ENCODE measurements at regions not wholly inside any gene's neighbourhood (a gene's known extent, or its start where the extent isn't known, plus 50 kb on each side); places are given as distances from the start of the nearest gene placed in this dataset.

DNA sequence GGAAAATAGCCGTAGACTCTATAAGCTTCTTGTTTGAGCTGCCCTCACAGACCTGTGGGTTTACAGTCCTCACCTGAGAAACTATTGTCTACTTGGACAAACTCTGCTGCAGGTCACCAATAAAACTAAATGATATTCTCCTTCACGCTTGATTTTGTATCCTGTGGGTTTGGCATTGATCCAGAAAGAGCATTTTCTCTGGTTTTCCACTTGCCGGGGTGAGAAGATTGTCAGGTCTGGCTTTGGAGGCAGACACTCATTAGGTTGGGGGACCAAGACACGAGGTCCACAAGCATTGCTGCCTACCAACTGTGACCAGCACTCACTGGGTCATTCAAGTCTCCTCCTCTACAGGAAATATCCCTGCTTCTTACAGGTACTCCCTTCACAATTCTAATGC, 68.5 kb downstream of the CDC14C start:
- no peak for TF ChIP-seq POLR2A (IDR thresholded peaks at IDR 0.05)
- no peak for TF ChIP-seq CTCF (IDR thresholded peaks at IDR 0.05 in 8 of 11, conservative IDR thresholded peaks at IDR 0.05 in 3 of 11)

Data from spleen (tissue), 7 donors.